GM12865 (cell line): ENCODE measurements at regions not wholly inside any gene's neighbourhood (a gene's known extent, or its start where the extent isn't known, plus 50 kb on each side); places are given as distances from the start of the nearest gene placed in this dataset.

Experiments
- DNase-seq: peaks from one replicate; pipeline ENCODE4 v3.0.0; 2010; ENCODE audit warnings: low read depth
- H3K4me3 ChIP-seq: 2 replicates; pipeline ENCODE4 v1.5.1; 2011; ENCODE audit warnings: mild to moderate bottlenecking, low read depth, low read length, control low read depth
- CTCF ChIP-seq: IDR thresholded peaks from 2 replicates; pipeline ENCODE4 v1.5.1; 2011; ENCODE audit warnings: low read length, control low read depth, low read depth, inconsistent platforms; ENCODE audit not compliant: insufficient read depth; ENCODE audit errors: missing control alignments

GRCh38 chr2:42947809-42948600 is 155.6 kb upstream of the HAAO start:
- no peak for DNase-seq
- H3K4me3 ChIP-seq: no peak overlapping the region
- TF ChIP-seq CTCF: no peak

DNA sequence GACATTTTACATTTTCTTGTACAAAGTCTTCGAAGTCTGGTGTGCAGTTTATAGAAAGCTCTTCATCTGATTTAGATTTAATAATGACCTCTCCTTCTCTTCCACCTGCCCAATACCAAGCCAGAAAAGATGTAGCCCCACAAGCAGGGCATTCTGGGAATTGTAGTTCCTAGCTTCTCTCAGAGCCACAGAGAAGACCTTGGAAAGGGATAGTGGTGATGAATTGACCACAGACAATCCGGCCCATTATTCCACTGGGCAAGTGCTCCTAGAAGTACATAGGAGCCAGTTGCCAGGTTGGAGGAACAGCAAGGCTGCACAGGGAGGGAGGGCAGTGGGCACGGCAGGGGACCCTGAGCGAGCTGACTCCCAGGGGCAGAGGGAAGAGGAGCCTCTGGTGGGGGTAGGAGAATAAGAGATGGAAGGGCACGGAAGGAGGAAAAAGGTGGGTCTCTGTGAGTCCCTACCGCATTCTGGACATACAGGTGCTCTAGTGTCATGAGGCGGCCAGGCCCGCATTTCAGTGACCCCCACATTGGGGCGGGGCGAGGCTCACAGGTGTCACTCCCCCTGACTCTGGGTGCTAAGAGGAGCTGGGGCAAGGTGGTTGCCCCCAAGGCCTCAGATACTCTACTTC is 152.5 kb upstream of the HAAO start:
- no peak for DNase-seq
- no peak for TF ChIP-seq CTCF
- no peak overlapping the region for H3K4me3 ChIP-seq

GRCh38 chr2:42942990-42943493 is 150.7 kb upstream of the HAAO start:
- no peak overlapping the region for H3K4me3 ChIP-seq
- TF ChIP-seq CTCF: no peak
- DNase-seq: no peak

GRCh38 chr2:42942214-42942989 is 150.0 kb upstream of the HAAO start:
- no peak for DNase-seq
- H3K4me3 ChIP-seq: no peak overlapping the region
- TF ChIP-seq CTCF: no peak

DNA sequence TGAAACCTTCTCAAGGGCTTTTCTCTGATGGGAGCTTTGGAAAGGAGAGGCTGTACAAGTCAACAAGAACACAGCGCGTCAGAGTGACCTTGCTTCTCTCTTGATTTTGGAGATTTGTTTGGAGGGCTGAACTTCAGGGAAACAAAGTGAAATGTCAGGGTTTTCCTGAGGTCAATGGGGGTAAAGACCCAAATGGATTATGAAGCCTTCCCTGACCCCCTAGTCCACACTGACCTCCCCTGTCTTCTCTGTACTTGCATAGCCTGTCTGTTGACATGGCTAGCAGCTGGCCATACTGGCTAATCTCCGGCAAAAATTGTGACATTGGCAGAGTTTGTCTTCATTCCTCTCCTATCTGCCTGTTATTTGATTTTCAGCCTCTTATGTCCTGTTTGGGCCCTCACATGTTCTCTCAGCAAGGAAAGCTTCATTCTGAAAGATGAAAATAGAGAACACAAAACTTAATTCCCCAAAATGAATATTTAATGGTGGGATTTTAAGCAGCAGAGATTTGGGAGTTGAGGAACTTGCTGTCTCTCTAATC is 149.3 kb upstream of the HAAO start:
- no peak overlapping the region for H3K4me3 ChIP-seq
- TF ChIP-seq CTCF: no peak
- DNase-seq: no peak

GRCh38 chr2:42939411-42940206 is 147.2 kb upstream of the HAAO start:
- no peak for DNase-seq
- H3K4me3 ChIP-seq: no peak overlapping the region
- no peak for TF ChIP-seq CTCF
